Bronchial epithelial cell (primary cell): ENCODE measurements at regions not wholly inside any gene's neighbourhood (a gene's known extent, or its start where the extent isn't known, plus 50 kb on each side); places are given as distances from the start of the nearest gene placed in this dataset.

ENCODE experiments used
- DNase-seq: peaks from one replicate; pipeline ENCODE4 v3.0.0-alpha.2; 2010; ENCODE audit warnings: low read depth
- FAIRE-seq: peaks from 2 replicates; lab custom pipeline; 2011; peaks lifted over from hg19 to GRCh38; lab: Jason Lieb, UNC
- H3K27me3 ChIP-seq: 2 replicates; pipeline ENCODE4 v1.5.1; 2011; ENCODE audit warnings: low read length; ENCODE audit not compliant: control insufficient read depth, insufficient read depth
- H3K36me3 ChIP-seq: 2 replicates; pipeline ENCODE4 v1.5.1; 2011; ENCODE audit warnings: low read length; ENCODE audit not compliant: control insufficient read depth, insufficient read depth
- H3K4me3 ChIP-seq: 2 replicates; pipeline ENCODE4 v1.5.1; 2011; ENCODE audit warnings: mild to moderate bottlenecking, low read depth, low read length, control low read depth
- TF ChIP-seq, protein P1 (sequence below): IDR thresholded peaks from 2 replicates; pipeline ENCODE4 v1.5.1; 2011; ENCODE audit warnings: mild to moderate bottlenecking, moderate library complexity, low read length, control low read depth, inconsistent platforms; ENCODE audit not compliant: insufficient read depth, severe bottlenecking

DNA sequence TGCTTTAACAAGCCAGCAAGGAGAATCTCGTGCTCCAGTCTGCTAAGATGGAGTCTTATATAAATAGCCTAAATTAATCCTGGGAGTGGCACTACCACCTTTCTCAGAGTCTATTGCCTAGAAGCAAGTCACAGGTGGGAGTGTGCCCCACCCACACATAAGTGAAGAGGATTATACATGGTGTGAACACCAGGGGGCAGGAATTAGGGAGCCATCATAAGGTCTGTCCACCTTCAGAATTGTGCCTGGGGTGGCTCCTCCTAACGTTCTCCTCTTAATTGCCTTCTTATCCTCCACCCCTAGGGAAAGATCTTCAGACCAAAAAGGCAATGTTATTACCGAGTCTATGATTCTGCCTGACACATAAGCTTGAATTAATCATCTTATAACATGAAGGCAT lies 276.8 kb upstream of the SESN3 start:
- FAIRE-seq (no peak), DNase-seq (no peak)
- TF ChIP-seq, protein P1, sequence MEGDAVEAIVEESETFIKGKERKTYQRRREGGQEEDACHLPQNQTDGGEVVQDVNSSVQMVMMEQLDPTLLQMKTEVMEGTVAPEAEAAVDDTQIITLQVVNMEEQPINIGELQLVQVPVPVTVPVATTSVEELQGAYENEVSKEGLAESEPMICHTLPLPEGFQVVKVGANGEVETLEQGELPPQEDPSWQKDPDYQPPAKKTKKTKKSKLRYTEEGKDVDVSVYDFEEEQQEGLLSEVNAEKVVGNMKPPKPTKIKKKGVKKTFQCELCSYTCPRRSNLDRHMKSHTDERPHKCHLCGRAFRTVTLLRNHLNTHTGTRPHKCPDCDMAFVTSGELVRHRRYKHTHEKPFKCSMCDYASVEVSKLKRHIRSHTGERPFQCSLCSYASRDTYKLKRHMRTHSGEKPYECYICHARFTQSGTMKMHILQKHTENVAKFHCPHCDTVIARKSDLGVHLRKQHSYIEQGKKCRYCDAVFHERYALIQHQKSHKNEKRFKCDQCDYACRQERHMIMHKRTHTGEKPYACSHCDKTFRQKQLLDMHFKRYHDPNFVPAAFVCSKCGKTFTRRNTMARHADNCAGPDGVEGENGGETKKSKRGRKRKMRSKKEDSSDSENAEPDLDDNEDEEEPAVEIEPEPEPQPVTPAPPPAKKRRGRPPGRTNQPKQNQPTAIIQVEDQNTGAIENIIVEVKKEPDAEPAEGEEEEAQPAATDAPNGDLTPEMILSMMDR, result no peak
- H3K36me3 ChIP-seq, result no peaks in the 10 kb centered on the region
- H3K27me3 ChIP-seq, result no peaks in the 10 kb centered on the region
- no peak overlapping the region for H3K4me3 ChIP-seq

DNA sequence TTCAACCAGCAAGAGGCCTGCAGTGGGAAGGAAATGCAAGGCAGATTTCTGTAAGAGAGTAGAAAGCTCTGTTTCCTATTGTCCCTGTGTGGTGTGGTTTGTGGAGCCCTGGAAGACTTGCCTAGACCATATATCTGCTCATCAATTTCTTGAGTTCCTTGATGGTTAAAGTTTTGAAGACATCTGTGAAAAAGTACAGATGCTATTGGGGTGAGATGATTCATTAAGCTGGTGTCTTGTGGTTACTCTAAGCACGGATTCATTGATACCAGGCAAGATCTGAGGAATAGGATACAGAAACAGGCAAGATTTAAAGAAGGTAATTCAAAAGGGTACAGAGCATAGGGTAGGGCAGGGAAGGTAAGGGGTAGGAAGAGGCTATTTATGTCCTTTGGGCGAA lies 275.8 kb upstream of the SESN3 start:
- TF ChIP-seq, protein P1, result no peak
- H3K27me3 ChIP-seq, result no peaks in the 10 kb centered on the region
- FAIRE-seq (no peak), DNase-seq (no peak)
- no peak overlapping the region for H3K4me3 ChIP-seq
- H3K36me3 ChIP-seq, result no peaks in the 10 kb centered on the region

DNA sequence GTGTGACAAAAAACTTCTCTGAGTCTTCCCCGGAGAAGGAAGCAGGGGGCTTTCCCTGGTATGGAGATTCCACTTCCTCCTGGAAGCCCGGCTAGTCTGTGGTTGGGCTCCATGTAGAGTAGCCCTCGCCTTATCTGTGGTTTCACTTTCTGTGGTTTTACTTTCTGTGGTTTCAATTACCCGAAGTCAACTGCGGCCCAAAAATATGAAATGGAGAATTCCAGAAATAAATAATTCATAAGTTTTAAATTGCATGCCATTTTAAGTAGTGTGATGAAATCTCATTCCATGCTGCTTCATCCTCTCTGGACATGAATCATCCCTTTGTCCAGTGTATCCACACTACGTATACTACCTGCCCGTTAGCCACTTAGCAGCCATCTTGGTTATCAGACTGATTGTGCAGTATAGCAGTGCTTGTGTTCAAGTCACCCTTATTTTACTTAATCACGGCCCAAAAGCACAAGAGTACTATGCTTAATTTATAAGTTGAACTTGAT lies 275.0 kb upstream of the SESN3 start:
- Histone ChIP-seq H3K4me3 (no peak overlapping the region), H3K27me3 (no peaks in the 10 kb centered on the region), H3K36me3 (no peaks in the 10 kb centered on the region)
- no peak for FAIRE-seq
- TF ChIP-seq, protein P1, result no peak
- DNase-seq, result no peak

DNA sequence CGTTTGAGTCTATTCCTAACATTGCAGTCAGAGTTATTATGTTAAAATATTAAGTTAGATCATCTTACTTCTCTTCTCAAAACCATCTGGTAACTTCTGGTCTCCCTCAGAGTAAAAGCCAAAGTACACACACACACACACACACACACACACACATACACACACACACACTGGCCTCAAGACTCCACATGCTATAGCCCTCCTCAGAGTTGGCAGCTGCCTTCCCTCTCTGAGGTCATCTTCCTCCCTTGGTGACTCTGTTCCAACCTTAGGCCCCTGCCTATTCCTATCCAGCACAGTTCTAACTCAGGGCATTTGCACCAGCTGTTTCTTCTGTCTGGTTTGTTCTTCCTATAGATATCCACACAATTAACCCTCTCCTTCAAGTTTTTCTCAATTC lies 272.0 kb upstream of the SESN3 start:
- TF ChIP-seq, protein P1, result no peak
- H3K27me3 ChIP-seq, result no peaks in the 10 kb centered on the region

DNA sequence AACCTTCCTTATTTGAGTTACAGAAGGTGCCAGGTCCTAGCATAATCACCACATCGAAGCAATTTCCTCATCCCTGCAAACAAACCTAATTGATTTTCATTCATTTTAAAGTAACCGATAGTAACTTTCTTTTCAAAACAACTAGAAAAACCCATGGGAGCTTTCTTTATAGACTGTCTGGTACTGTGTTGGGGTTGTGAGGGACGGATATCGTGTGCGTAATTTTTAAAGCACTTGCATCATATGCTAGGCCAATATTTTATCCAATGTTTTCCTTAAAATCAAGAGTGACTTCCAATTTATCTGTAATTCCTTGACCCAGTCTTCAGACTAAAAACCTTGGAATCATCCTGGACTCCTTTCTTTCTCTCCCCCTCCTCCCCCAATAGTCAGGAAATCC lies 271.5 kb upstream of the SESN3 start:
- Histone ChIP-seq H3K36me3 (no peaks in the 10 kb centered on the region), H3K4me3 (no peak overlapping the region), H3K27me3 (no peaks in the 10 kb centered on the region)
- FAIRE-seq (no peak), DNase-seq (no peak)
- TF ChIP-seq, protein P1, result no peak

More for the DNA sequence above, 272.0 kb upstream of the SESN3 start:
- no peak overlapping the region for H3K4me3 ChIP-seq
- DNase-seq, result peak; percentile 55
- H3K36me3 ChIP-seq, result no peaks in the 10 kb centered on the region
- FAIRE-seq, result no peak

DNA sequence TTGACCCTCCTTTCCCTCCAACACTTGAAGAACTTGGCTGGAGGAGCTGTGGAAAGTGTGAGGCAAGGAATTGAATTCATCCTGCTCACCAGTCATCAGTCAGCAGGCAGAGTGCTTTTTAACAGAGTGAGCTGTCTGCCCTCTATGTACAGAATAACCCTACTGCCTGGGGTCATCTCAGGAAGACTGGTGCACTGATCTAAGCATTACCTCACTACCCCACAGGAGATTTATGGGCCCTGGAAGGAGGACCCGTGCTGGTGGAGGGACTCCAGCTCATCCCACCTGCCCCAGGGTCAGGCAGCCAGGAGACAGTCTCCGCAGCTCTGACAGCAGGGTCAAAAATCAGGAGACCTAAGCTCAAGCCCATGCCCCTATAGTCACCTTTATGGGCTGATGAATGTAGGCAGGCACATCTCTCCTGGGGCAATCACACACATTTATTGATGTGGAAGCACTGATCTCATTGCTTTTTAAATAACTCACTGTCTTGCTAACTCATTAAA lies 270.8 kb upstream of the SESN3 start:
- FAIRE-seq (no peak), DNase-seq (no peak)
- Histone ChIP-seq H3K36me3 (no peaks in the 10 kb centered on the region), H3K4me3 (no peak overlapping the region), H3K27me3 (no peaks in the 10 kb centered on the region)
- TF ChIP-seq, protein P1, result no peak
